Psoas muscle (tissue), 7 donors: ENCODE measurements at regions not wholly inside any gene's neighbourhood (a gene's known extent, or its start where the extent isn't known, plus 50 kb on each side); places are given as distances from the start of the nearest gene placed in this dataset.

Source experiments
- ATAC-seq, 4 donors: fragments of 200-7000 bp; cut with Tn5 transposase; one replicate each; pipeline ENCODE4 v1.9.1; 2020; ENCODE audit warnings: moderate library complexity in 3 of 4, mild to moderate bottlenecking in 2 of 4
- DNase-seq, 2 donors: peaks; one replicate each; pipeline ENCODE4 v3.0.0-alpha.2; 2020
- H3K27ac ChIP-seq: fragments of 200-600 bp; one replicate; pipeline ENCODE4 v1.8.0; 2022
- H3K27me3 ChIP-seq, 3 donors: fragments of 200-600 bp in 1 of 3; one replicate each; pipeline versions ENCODE4 v1.6.1 to v1.8.0; 2013 to 2022; ENCODE audit warnings: low read length in 2 of 3, mild to moderate bottlenecking in 2 of 3, moderate library complexity in 1 of 3; ENCODE audit not compliant: insufficient read depth in 3 of 3
- H3K36me3 ChIP-seq, 2 donors: fragments of 200-600 bp in 1 of 2; one replicate each; pipeline versions ENCODE4 v1.6.1 to v1.8.0; 2013 to 2022; ENCODE audit warnings: low read depth in 1 of 2, mild to moderate bottlenecking in 1 of 2, moderate library complexity in 1 of 2; ENCODE audit not compliant: insufficient read depth in 1 of 2
- H3K4me1 ChIP-seq: fragments of 200-600 bp; one replicate; pipeline ENCODE4 v1.8.0; 2022
- H3K4me3 ChIP-seq: fragments of 200-600 bp; one replicate; pipeline ENCODE4 v1.8.0; 2022; ENCODE audit warnings: mild to moderate bottlenecking
- H3K9me3 ChIP-seq: fragments of 200-600 bp; one replicate; pipeline ENCODE4 v1.8.0; 2022
- CTCF ChIP-seq: fragments of 200-600 bp; IDR thresholded peaks from one replicate; pipeline ENCODE4 v1.8.0; 2022; ENCODE audit warnings: antibody characterized with exemption
- WGBS, 3 donors: extraction: QIAGEN DNeasy Blood & Tissue Kit; methylation state at CpG; one replicate each; pipeline versions ENCODE4 v1.1.6 to v1.1.7; 2013; 5-methylcytosine and 5-hydroxymethylcytosine counted together
- intact Hi-C, 2 donors: fragments of 100-400 bp; cut with DNase I; formaldehyde crosslinking; loops; one replicate each; pipeline versions ENCODE4 v1.11.0 to v1.14.2; 2022
- donor health status: healthy with polysubstance abuse.
- donor health status: DM: no; HTN: no; CAD: no; lungs with moderate emphysema.
- donor health status: Bipolar disorder and iron deficiency.
- donor health status: healthy.
- donor health status: DM: yes; HTN: yes; CAD: no.
- donor health status: DM: no; HTN: no; CAD: no.
- donor health status: DM: yes; HTN: yes; CAD: no.

- peak in 3 of 4 donors; percentile 53 to 61 (median 58) for ATAC-seq
- Histone ChIP-seq H3K27me3 (no peaks in the 10 kb centered on the region), H3K4me1 (peaks cover 43% of the 10 kb centered on the region), H3K9me3 (no peaks in the 10 kb centered on the region), H3K27ac (peak overlapping the region; percentile 59), H3K36me3 (no peaks in the 10 kb centered on the region), H3K4me3 (peak overlapping the region; percentile 24)
- 9 to 14% (median 14%) methylated on average over 1 of the region's 1 CpG for WGBS, 3 donors
- no peak for DNase-seq
- intact Hi-C loops: no loop called here
- no peak for TF ChIP-seq CTCF
These were observed 59.1 kb downstream of the ELAPOR2 start for GRCh38 chr7:87000344-87000743.

- Histone ChIP-seq H3K27me3 (no peaks in the 10 kb centered on the region), H3K9me3 (no peaks in the 10 kb centered on the region), H3K36me3 (no peaks in the 10 kb centered on the region), H3K4me1 (peaks cover 41% of the 10 kb centered on the region), H3K4me3 (no peak overlapping the region), H3K27ac (no peak overlapping the region)
- 65 to 85% (median 73%) methylated on average over 2 of the region's 2 CpGs for WGBS, 3 donors
- ATAC-seq: no peak
- no peak for DNase-seq
- no peak for TF ChIP-seq CTCF
- intact Hi-C loops: loop anchor here in 1 of 2 donors (5.0 kb wide), 1 partner anchor 37 kb away; no protein-coding TSS in a partner anchor
These were observed 59.7 kb downstream of the ELAPOR2 start for GRCh38 chr7:86999750-87000149.

- Histone ChIP-seq H3K27me3 (no peaks in the 10 kb centered on the region), H3K9me3 (no peaks in the 10 kb centered on the region), H3K4me1 (peaks cover 17% of the 10 kb centered on the region), H3K36me3 (no peaks in the 10 kb centered on the region), H3K27ac (peak overlapping the region; percentile 56), H3K4me3 (no peak overlapping the region)
- no peak for TF ChIP-seq CTCF
- DNase-seq: no peak
- WGBS, 3 donors: 61 to 65% (median 63%) methylated on average over 1 of the region's 1 CpG
- ATAC-seq: no peak
- intact Hi-C loops: loop anchor here in 1 of 2 donors (5.0 kb wide), 1 partner anchor 34 kb away; no protein-coding TSS in a partner anchor
These were observed 63.6 kb downstream of the ELAPOR2 start for GRCh38 chr7:86995814-86996213.

GRCh38 chr7:86995052-86995725, 64.3 kb downstream of the ELAPOR2 start:
- no peak overlapping the region for H3K4me3 ChIP-seq
- peak in 2 of 4 donors; percentile 49 to 56 for ATAC-seq
- H3K27me3 ChIP-seq: no peaks in the 10 kb centered on the region
- H3K27ac ChIP-seq: peak overlapping the region; percentile 56
- H3K9me3 ChIP-seq: no peaks in the 10 kb centered on the region
- no peak for DNase-seq
- WGBS, 3 donors: 67 to 78% (median 77%) methylated on average over 6 of the region's 6 CpGs
- H3K4me1 ChIP-seq: peaks cover 10% of the 10 kb centered on the region
- H3K36me3 ChIP-seq: no peaks in the 10 kb centered on the region
- TF ChIP-seq CTCF: no peak
- intact Hi-C loops: loop anchor here in 1 of 2 donors (5.0 kb wide), 1 partner anchor 33 kb away; no protein-coding TSS in a partner anchor

GRCh38 chr7:86991771-86992191, 67.7 kb downstream of the ELAPOR2 start:
- H3K4me3 ChIP-seq: no peak overlapping the region
- H3K9me3 ChIP-seq: no peaks in the 10 kb centered on the region
- DNase-seq (no peak), ATAC-seq (no peak)
- H3K27ac ChIP-seq: no peak overlapping the region
- intact Hi-C loops: no loop called here
- peaks cover 7% of the 10 kb centered on the region for H3K4me1 ChIP-seq
- no peaks in the 10 kb centered on the region for H3K27me3 ChIP-seq
- TF ChIP-seq CTCF: no peak
- H3K36me3 ChIP-seq: no peaks in the 10 kb centered on the region
